KMS-11 (cell line): ENCODE measurements at regions not wholly inside any gene's neighbourhood (a gene's known extent, or its start where the extent isn't known, plus 50 kb on each side); places are given as distances from the start of the nearest gene placed in this dataset.

ENCODE experiments used
- H2AFZ ChIP-seq: fragments of 200-600 bp; sonication (generic); 2 replicates; pipeline ENCODE4 v1.6.1; 2016; ENCODE audit warnings: antibody characterized with exemption, mixed run types, low read depth
- H3K27ac ChIP-seq: fragments of 200-600 bp; sonication (generic); 2 replicates; pipeline ENCODE4 v1.6.1; 2016; ENCODE audit warnings: mild to moderate bottlenecking, mixed run types
- H3K27me3 ChIP-seq: fragments of 200-600 bp; sonication (generic); 2 replicates; pipeline ENCODE4 v1.6.1; 2017; ENCODE audit warnings: mild to moderate bottlenecking, low read depth, mixed run types, moderate library complexity; ENCODE audit not compliant: insufficient read depth
- H3K36me3 ChIP-seq: fragments of 200-600 bp; sonication (generic); 2 replicates; pipeline ENCODE4 v1.6.1; 2017; ENCODE audit warnings: mild to moderate bottlenecking, mixed run types; ENCODE audit not compliant: insufficient read depth
- H3K4me1 ChIP-seq: fragments of 200-600 bp; sonication (generic); 2 replicates; pipeline ENCODE4 v1.6.1; 2016; ENCODE audit warnings: mild to moderate bottlenecking, low read depth, mixed run types; ENCODE audit not compliant: poor library complexity, severe bottlenecking
- H3K4me2 ChIP-seq: fragments of 200-600 bp; sonication (generic); 2 replicates; pipeline ENCODE4 v1.7.0; 2016; ENCODE audit warnings: mild to moderate bottlenecking, mixed run types
- H3K4me3 ChIP-seq: fragments of 200-600 bp; sonication (generic); IDR thresholded peaks from 2 replicates; pipeline ENCODE4 v1.6.1; 2017; ENCODE audit warnings: low read depth, low read length, mixed read lengths; ENCODE audit not compliant: insufficient read depth
- H3K79me2 ChIP-seq: fragments of 200-600 bp; sonication (generic); 2 replicates; pipeline ENCODE4 v1.6.1; 2016; ENCODE audit warnings: low read depth, mixed run types; ENCODE audit not compliant: insufficient read depth
- H3K9ac ChIP-seq: fragments of 200-600 bp; sonication (generic); 2 replicates; pipeline ENCODE4 v1.6.1; 2016; ENCODE audit warnings: mild to moderate bottlenecking, mixed run types
- H4K20me1 ChIP-seq: fragments of 200-600 bp; sonication (generic); 2 replicates; pipeline ENCODE4 v1.6.1; 2016; ENCODE audit warnings: mild to moderate bottlenecking, mixed run types; ENCODE audit not compliant: insufficient read depth
- CTCF ChIP-seq: fragments of 200-600 bp; sonication (generic); conservative IDR thresholded peaks from 2 replicates; pipeline ENCODE4 v1.6.1; 2017; ENCODE audit warnings: low read depth, mild to moderate bottlenecking, antibody characterized with exemption, low read length, moderate library complexity, mixed read lengths

GRCh38 chr2:80711915-80712314 is 407.4 kb upstream of the LRRTM1 start:
- no peak overlapping the region for H3K4me2 ChIP-seq
- TF ChIP-seq CTCF, result no peak
- no peak overlapping the region for H3K4me3 ChIP-seq
- H3K79me2 ChIP-seq, result no peaks in the 10 kb centered on the region
- no peak overlapping the region for H3K27ac ChIP-seq
- peaks cover 13% of the 10 kb centered on the region for H3K4me1 ChIP-seq
- no peaks in the 10 kb centered on the region for H3K36me3 ChIP-seq
- H3K27me3 ChIP-seq, result no peaks in the 10 kb centered on the region
- H4K20me1 ChIP-seq, result no peaks in the 10 kb centered on the region
- H3K9ac ChIP-seq, result no peak overlapping the region
- no peak overlapping the region for H2AFZ ChIP-seq

GRCh38 chr2:80706951-80707350 is 402.4 kb upstream of the LRRTM1 start:
- no peak overlapping the region for H3K27ac ChIP-seq
- H3K36me3 ChIP-seq, result no peaks in the 10 kb centered on the region
- H3K4me2 ChIP-seq, result no peak overlapping the region
- no peaks in the 10 kb centered on the region for H3K27me3 ChIP-seq
- H3K4me3 ChIP-seq, result no peak overlapping the region
- H4K20me1 ChIP-seq, result no peaks in the 10 kb centered on the region
- no peak overlapping the region for H3K9ac ChIP-seq
- TF ChIP-seq CTCF, result no peak
- no peak overlapping the region for H2AFZ ChIP-seq
- H3K4me1 ChIP-seq, result no peaks in the 10 kb centered on the region
- H3K79me2 ChIP-seq, result no peaks in the 10 kb centered on the region

GRCh38 chr2:80706541-80706940 is 402.0 kb upstream of the LRRTM1 start:
- no peaks in the 10 kb centered on the region for H3K4me1 ChIP-seq
- no peaks in the 10 kb centered on the region for H3K27me3 ChIP-seq
- no peaks in the 10 kb centered on the region for H4K20me1 ChIP-seq
- TF ChIP-seq CTCF, result no peak
- H3K79me2 ChIP-seq, result no peaks in the 10 kb centered on the region
- H3K27ac ChIP-seq, result no peak overlapping the region
- no peak overlapping the region for H2AFZ ChIP-seq
- no peaks in the 10 kb centered on the region for H3K36me3 ChIP-seq
- no peak overlapping the region for H3K4me2 ChIP-seq
- H3K9ac ChIP-seq, result no peak overlapping the region
- no peak overlapping the region for H3K4me3 ChIP-seq

- Histone ChIP-seq H3K4me1 (no peaks in the 10 kb centered on the region), H4K20me1 (no peaks in the 10 kb centered on the region), H3K27ac (no peak overlapping the region)
These were observed 399.0 kb upstream of the LRRTM1 start for GRCh38 chr2:80703532-80703931.

More at GRCh38 chr2:80703532-80703931, 399.0 kb upstream of the LRRTM1 start:
- H3K36me3 ChIP-seq, result no peaks in the 10 kb centered on the region
- no peak overlapping the region for H3K4me3 ChIP-seq
- no peaks in the 10 kb centered on the region for H3K79me2 ChIP-seq
- H3K4me2 ChIP-seq, result no peak overlapping the region
- H3K9ac ChIP-seq, result no peak overlapping the region
- TF ChIP-seq CTCF, result no peak
- no peaks in the 10 kb centered on the region for H3K27me3 ChIP-seq
- no peak overlapping the region for H2AFZ ChIP-seq
